K562 (cell line): ENCODE measurements at regions not wholly inside any gene's neighbourhood (a gene's known extent, or its start where the extent isn't known, plus 50 kb on each side); places are given as distances from the start of the nearest gene placed in this dataset.
A peak's percentile ranks its signal among the peaks of the same experiment; 100 is the strongest.

Source experiments
- ATAC-seq: fragments of 200-7000 bp; cut with Tn5 transposase; 3 replicates; pipeline ENCODE4 v1.9.1; 2020; ENCODE audit warnings: moderate library complexity
- BruUV-seq: library from RNA; stranded (reverse); fragments of 400-500 nt; replicated peaks from 2 replicates; lab custom pipeline; 2021; lab: Mats Ljungman, UMichigan
- CTCF ChIA-PET: fragments of 300-600 bp; formaldehyde crosslinking; extraction: SDS; loops from one replicate; lab custom pipeline; 2021; ENCODE audit warnings: low intra/inter-chr PET ratio; lab: Yijun Ruan, JAX
- POLR2A ChIA-PET: fragments of 300-600, 350-650 bp; sonication (Branson Sonifier 250); formaldehyde crosslinking; extraction: SDS; loops from one replicate; lab custom pipeline; 2021; ENCODE audit warnings: antibody characterized with exemption, inconsistent platforms; lab: Yijun Ruan, JAX
- DNase-seq, 4 experiments: peaks; one replicate each; pipeline versions ENCODE4 v3.0.0 to v3.0.0-alpha.2; 2011 to 2018; ENCODE audit warnings: low spot score in 3 of 4, mixed read lengths in 3 of 4; ENCODE audit errors: extremely low read depth in 1 of 4
- FAIRE-seq: peaks from 2 replicates; lab custom pipeline; 2011; peaks lifted over from hg19 to GRCh38; lab: Jason Lieb, UNC
- H2AFZ ChIP-seq: 2 replicates; pipeline ENCODE4 v1.6.0; 2011; ENCODE audit warnings: low read depth, low read length, control low read depth, inconsistent platforms
- H3K27ac ChIP-seq: fragments of 200-600 bp; 3 replicates; pipeline ENCODE4 v1.8.0; 2011; ENCODE audit warnings: low read depth, mild to moderate bottlenecking, control low read depth, inconsistent platforms, low read length, moderate library complexity, mixed read lengths; ENCODE audit errors: extremely low read depth
- H3K27me3 ChIP-seq, 2 experiments: fragments of 300-600 bp in 1 of 2; 2 replicates in 1 of 2; 3 replicates in 1 of 2; pipeline versions ENCODE4 v1.6.0 to v1.8.0; 2011; ENCODE audit warnings: inconsistent platforms in 2 of 2, low read length in 2 of 2, mild to moderate bottlenecking in 1 of 2, mixed read lengths in 1 of 2, moderate library complexity in 1 of 2; ENCODE audit not compliant: control insufficient read depth in 2 of 2, insufficient read depth in 2 of 2
- H3K36me3 ChIP-seq: fragments of 300-600 bp; 3 replicates; pipeline ENCODE4 v1.8.0; 2011; ENCODE audit warnings: mild to moderate bottlenecking, low read length, inconsistent platforms; ENCODE audit not compliant: control insufficient read depth, insufficient read depth
- H3K4me1 ChIP-seq, 2 experiments: fragments of 200-600 bp in 1 of 2; replicated peaks in 1 of 2; 2 replicates in 1 of 2; 3 replicates in 1 of 2; pipeline versions ENCODE4 v1.5.1 to v1.8.0; 2011; ENCODE audit warnings: inconsistent platforms in 2 of 2, low read length in 2 of 2, mild to moderate bottlenecking in 1 of 2, mixed read lengths in 1 of 2, moderate library complexity in 1 of 2; ENCODE audit not compliant: control insufficient read depth in 2 of 2, insufficient read depth in 2 of 2
- H3K4me2 ChIP-seq: 2 replicates; pipeline ENCODE4 v1.6.1; 2011; ENCODE audit warnings: low read length, control low read depth, inconsistent platforms, mixed read lengths; ENCODE audit not compliant: insufficient read depth
- H3K4me3 ChIP-seq: fragments of 200-600 bp; sonication (generic), shearing (Covaris generic); 2 replicates; pipeline ENCODE4 v1.5.1; 2016; ENCODE audit warnings: control low read depth, inconsistent platforms
- H3K79me2 ChIP-seq: fragments of 200-600 bp; 3 replicates; pipeline ENCODE4 v1.8.0; 2011; ENCODE audit warnings: low read length, inconsistent platforms; ENCODE audit not compliant: control insufficient read depth, insufficient read depth
- H3K9ac ChIP-seq, 2 experiments: 2 replicates each; pipeline versions ENCODE4 v1.6.0 to v1.6.1; 2011; ENCODE audit warnings: low read depth in 2 of 2, low read length in 2 of 2, control low read depth in 1 of 2, inconsistent platforms in 1 of 2, mild to moderate bottlenecking in 1 of 2, mixed read lengths in 1 of 2; ENCODE audit not compliant: insufficient read depth in 1 of 2
- H3K9me1 ChIP-seq: one replicate; pipeline ENCODE4 v1.6.0; 2011; ENCODE audit warnings: inconsistent platforms, mild to moderate bottlenecking, low read length, moderate library complexity; ENCODE audit not compliant: control insufficient read depth, insufficient read depth
- H3K9me3 ChIP-seq: replicated peaks from 2 replicates; pipeline ENCODE4 v1.5.1; 2011; ENCODE audit warnings: low read depth, low read length, inconsistent platforms; ENCODE audit not compliant: control insufficient read depth, insufficient read depth
- H4K20me1 ChIP-seq: replicated peaks from 2 replicates; pipeline ENCODE4 v1.6.1; 2011; ENCODE audit warnings: low read length, inconsistent platforms, mixed read lengths; ENCODE audit not compliant: control insufficient read depth, insufficient read depth
- ARID1B ChIP-seq: fragments of 450-650 bp; IDR thresholded peaks from 2 replicates; pipeline ENCODE4 v1.6.1; 2016; ENCODE audit warnings: antibody characterized with exemption, mild to moderate bottlenecking, inconsistent platforms
- ATF1 ChIP-seq, 2 experiments: fragments of 450-650 bp in 1 of 2; IDR thresholded peaks; 2 replicates each; pipeline ENCODE4 v1.6.1; 2016; ENCODE audit warnings: missing compliant biosample characterization in 1 of 2, missing genetic modification characterization in 1 of 2
- CTBP1 ChIP-seq: fragments of 450-650 bp; IDR thresholded peaks from 2 replicates; pipeline ENCODE4 v1.6.1; 2016; ENCODE audit warnings: borderline replicate concordance
- FOXJ3 ChIP-seq: sonication (generic); formaldehyde crosslinking; IDR thresholded peaks from 2 replicates; pipeline ENCODE4 v1.4.0; 2020; ENCODE audit warnings: mild to moderate bottlenecking, missing genetic modification reagents
- HNRNPUL1 ChIP-seq: fragments of 200-400 bp; formaldehyde crosslinking; IDR thresholded peaks from 2 replicates; pipeline ENCODE4 v1.6.1; 2017; ENCODE audit warnings: low read length
- KLF1 ChIP-seq: fragments of 450-650 bp; IDR thresholded peaks from 2 replicates; pipeline ENCODE4 v1.6.1; 2016; ENCODE audit warnings: missing genetic modification characterization, missing compliant biosample characterization
- MCM7 ChIP-seq, 2 experiments: fragments of 450-650 bp; IDR thresholded peaks; 2 replicates each; pipeline ENCODE4 v1.6.1; 2016 to 2018
- NFYB ChIP-seq: IDR thresholded peaks from 2 replicates; pipeline ENCODE4 v1.6.1; 2011; ENCODE audit warnings: mild to moderate bottlenecking, moderate library complexity; ENCODE audit not compliant: insufficient read length; ENCODE audit errors: extremely low read depth
- SNIP1 ChIP-seq: fragments of 450-650 bp; IDR thresholded peaks from 2 replicates; pipeline ENCODE4 v1.7.1; 2017; ENCODE audit warnings: low read depth, mild to moderate bottlenecking
- SOX6 ChIP-seq: fragments of 450-650 bp; IDR thresholded peaks from 2 replicates; pipeline ENCODE4 v1.6.1; 2014; ENCODE audit warnings: mild to moderate bottlenecking
- SRF ChIP-seq, 2 experiments: fragments of 250-450, 450-650 bp in 1 of 2; sonication (Bioruptor Pico) in 1 of 2; sonication (generic) in 1 of 2; formaldehyde crosslinking; IDR thresholded peaks; 2 replicates each; pipeline versions ENCODE4 v1.5.0 to v1.5.1; 2020 to 2022; ENCODE audit warnings: mild to moderate bottlenecking in 1 of 2, missing genetic modification reagents in 1 of 2
- TCF7 ChIP-seq: sonication (generic); IDR thresholded peaks from 2 replicates; pipeline ENCODE4 v1.6.1; 2016; ENCODE audit warnings: antibody characterized with exemption, borderline replicate concordance
- TEAD1 ChIP-seq, 2 experiments: fragments of 450-650 bp in 1 of 2; sonication (generic) in 1 of 2; formaldehyde crosslinking; IDR thresholded peaks; 2 replicates each; pipeline versions ENCODE4 v1.4.0 to v1.8.0; 2020 to 2022; ENCODE audit warnings: mild to moderate bottlenecking in 2 of 2, missing genetic modification reagents in 1 of 2
- U2AF1 ChIP-seq: fragments of 200-400 bp; formaldehyde crosslinking; optimal IDR thresholded peaks from 2 replicates; pipeline ENCODE3; 2017; ENCODE audit warnings: mild to moderate bottlenecking, low read depth, low read length, moderate library complexity
- WHSC1 ChIP-seq: IDR thresholded peaks from one replicate; pipeline ENCODE4 v1.6.1; 2012; ENCODE audit warnings: low read length, control low read depth, inconsistent platforms
- ZNF121 ChIP-seq: sonication (generic); formaldehyde crosslinking; conservative IDR thresholded peaks from 2 replicates; pipeline ENCODE4 v1.8.0; 2022; ENCODE audit warnings: missing genetic modification reagents
- ZNF146 ChIP-seq: IDR thresholded peaks from one replicate; pipeline ENCODE4 v1.6.1; 2018; ENCODE audit warnings: missing compliant biosample characterization; ENCODE audit not compliant: unreplicated experiment
- ZNF766 ChIP-seq: fragments of 200-800 bp; sonication (Bioruptor generic); conservative IDR thresholded peaks from 2 replicates; pipeline ENCODE4 v1.6.1; 2016; ENCODE audit warnings: missing genetic modification characterization, missing compliant biosample characterization
- ZNF785 ChIP-seq: fragments of 250-450 bp; sonication (Bioruptor Pico); IDR thresholded peaks from 2 replicates; pipeline ENCODE4 v1.4.0; 2020; ENCODE audit warnings: mild to moderate bottlenecking
- WGBS: fragments of 100-300 bp; shearing (Covaris generic); methylation state at CpG from one replicate; pipeline ENCODE4 v1.1.6; 2016; ENCODE audit warnings: low coverage, mixed read lengths; ENCODE audit not compliant: insufficient coverage; ENCODE audit errors: missing lambda C conversion rate; 5-methylcytosine and 5-hydroxymethylcytosine counted together
- in situ Hi-C: fragments of 300-500 bp; cut with MboI; formaldehyde crosslinking; loops from 4 replicates; pipeline ENCODE4 v1.15.0; 2018; ENCODE audit warnings: inconsistent platforms, mixed read lengths
- intact Hi-C: fragments of 100-400 bp; cut with micrococcal nuclease; formaldehyde crosslinking; loops from 2 replicates; pipeline ENCODE4 v1.14.2; 2022
- TF ChIP-seq, protein P1 (sequence below): fragments of 450-650 bp; IDR thresholded peaks from 2 replicates; pipeline ENCODE4 v1.6.1; 2017; ENCODE audit warnings: mild to moderate bottlenecking, moderate library complexity
- TF ChIP-seq, protein P2 (sequence below): fragments of 450-650 bp; IDR thresholded peaks from one replicate; pipeline ENCODE4 v1.6.1; 2018; ENCODE audit warnings: mild to moderate bottlenecking, moderate library complexity; ENCODE audit not compliant: partially characterized antibody

DNA sequence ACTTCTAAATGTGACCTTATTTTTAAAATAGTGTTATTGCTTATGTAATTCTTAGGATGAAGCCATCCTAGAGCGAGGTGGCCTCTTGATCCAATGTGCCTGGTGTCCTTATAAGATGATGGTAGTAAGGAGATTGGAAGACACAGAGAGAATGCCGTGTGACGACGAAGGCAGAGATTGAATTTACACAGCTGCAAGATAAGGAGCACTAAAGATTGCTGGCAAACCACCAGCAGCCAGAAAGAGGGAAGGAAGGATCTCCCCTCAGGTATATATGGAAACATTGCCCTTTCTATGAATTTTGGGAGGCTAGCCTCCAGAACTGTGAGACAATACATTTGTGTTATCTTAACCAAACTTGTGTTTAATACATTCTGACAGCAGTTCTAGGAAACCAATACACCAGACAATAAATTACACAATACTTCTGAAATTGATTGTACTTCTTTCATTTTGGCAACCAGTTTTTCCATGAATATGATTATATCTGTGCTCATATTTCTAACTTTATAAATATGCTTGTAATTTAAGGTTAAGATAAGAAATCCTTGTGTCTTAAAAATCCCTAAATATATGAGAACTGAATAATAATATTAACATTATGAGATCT is 86.3 kb upstream of the VPREB1 start:
- intact Hi-C loops (no loop called here), in situ Hi-C loops (no loop called here)
- DNase-seq (peak in 2 of 4 experiments; percentile 40 to 42), ATAC-seq (no peak), FAIRE-seq (no peak)
- Histone ChIP-seq H3K4me2 (no peak overlapping the region), H4K20me1 (no peaks in the 10 kb centered on the region), H3K79me2 (no peaks in the 10 kb centered on the region), H3K4me3 (no peak overlapping the region), H3K9me3 (no peaks in the 10 kb centered on the region), H3K4me1 (peaks cover 0 to 4% of the 10 kb centered on the region in 2 experiments; a peak in 1 of 5 replicates), H3K9ac (no peak overlapping the region), H3K27ac (no peak overlapping the region), H3K9me1 (peaks cover 3% of the 10 kb centered on the region), H2AFZ (no peak overlapping the region), H3K27me3 (peaks cover 0 to 16% of the 10 kb centered on the region in 2 experiments; a peak in 2 of 5 replicates), H3K36me3 (no peaks in the 10 kb centered on the region)
- no TSS peak for BruUV-seq
- POLR2A ChIA-PET: interaction anchor here (0.6 to 3.7 kb wide), 8 partner anchors 7 to 128 kb away, joined by 3 to 17 read pairs (median 4); no protein-coding TSS in a partner anchor
- CTCF ChIA-PET: interaction anchor here (0.6 to 1.3 kb wide), 5 partner anchors 10 to 184 kb away, joined by 3 to 4 read pairs (median 3); no protein-coding TSS in a partner anchor
- under 1% methylated on average over 4 of the region's 4 CpGs for WGBS
- no peak for TF ChIP-seq ZNF121 (CRISPR knock-in tag)
- no peak for TF ChIP-seq MCM7 (IDR thresholded peaks at IDR 0.05)
- peak in 1 of 2 experiments; percentile 23; a peak in 1 of 4 replicates for TF ChIP-seq SRF (CRISPR knock-in tag; IDR thresholded peaks at IDR 0.05)
- TF ChIP-seq ZNF146 (CRISPR knock-in tag): no peak
- 0 out of 2 replicates have a peak, but pooled peaks have one; percentile 22 for TF ChIP-seq ZNF766 (CRISPR knock-in tag)
- TF ChIP-seq, protein P1, sequence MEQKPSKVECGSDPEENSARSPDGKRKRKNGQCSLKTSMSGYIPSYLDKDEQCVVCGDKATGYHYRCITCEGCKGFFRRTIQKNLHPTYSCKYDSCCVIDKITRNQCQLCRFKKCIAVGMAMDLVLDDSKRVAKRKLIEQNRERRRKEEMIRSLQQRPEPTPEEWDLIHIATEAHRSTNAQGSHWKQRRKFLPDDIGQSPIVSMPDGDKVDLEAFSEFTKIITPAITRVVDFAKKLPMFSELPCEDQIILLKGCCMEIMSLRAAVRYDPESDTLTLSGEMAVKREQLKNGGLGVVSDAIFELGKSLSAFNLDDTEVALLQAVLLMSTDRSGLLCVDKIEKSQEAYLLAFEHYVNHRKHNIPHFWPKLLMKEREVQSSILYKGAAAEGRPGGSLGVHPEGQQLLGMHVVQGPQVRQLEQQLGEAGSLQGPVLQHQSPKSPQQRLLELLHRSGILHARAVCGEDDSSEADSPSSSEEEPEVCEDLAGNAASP: 0 out of 2 replicates have a peak, but pooled peaks have one; percentile 21
- no peak for TF ChIP-seq ARID1B
- TF ChIP-seq TCF7: no peak
- no peak for TF ChIP-seq SNIP1
- peak; percentile 57 for TF ChIP-seq CTBP1
- no peak for TF ChIP-seq HNRNPUL1
- no peak for TF ChIP-seq NFYB
- no peak for TF ChIP-seq FOXJ3 (CRISPR knock-in tag)
- no peak for TF ChIP-seq ZNF785 (CRISPR knock-in tag)
- TF ChIP-seq WHSC1: no peak
- TF ChIP-seq ATF1 (CRISPR knock-in tag; IDR thresholded peaks at IDR 0.05): no peak
- peak; percentile 63 for TF ChIP-seq ATF1 (tag; IDR thresholded peaks at IDR 0.05)
- peak; percentile 63; the same call in 1 of the 2 replicates for TF ChIP-seq SOX6
- TF ChIP-seq KLF1: no peak
- TF ChIP-seq, protein P2, sequence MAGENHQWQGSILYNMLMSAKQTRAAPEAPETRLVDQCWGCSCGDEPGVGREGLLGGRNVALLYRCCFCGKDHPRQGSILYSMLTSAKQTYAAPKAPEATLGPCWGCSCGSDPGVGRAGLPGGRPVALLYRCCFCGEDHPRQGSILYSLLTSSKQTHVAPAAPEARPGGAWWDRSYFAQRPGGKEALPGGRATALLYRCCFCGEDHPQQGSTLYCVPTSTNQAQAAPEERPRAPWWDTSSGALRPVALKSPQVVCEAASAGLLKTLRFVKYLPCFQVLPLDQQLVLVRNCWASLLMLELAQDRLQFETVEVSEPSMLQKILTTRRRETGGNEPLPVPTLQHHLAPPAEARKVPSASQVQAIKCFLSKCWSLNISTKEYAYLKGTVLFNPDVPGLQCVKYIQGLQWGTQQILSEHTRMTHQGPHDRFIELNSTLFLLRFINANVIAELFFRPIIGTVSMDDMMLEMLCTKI: no peak
- no peak for TF ChIP-seq TEAD1 (CRISPR knock-in tag; IDR thresholded peaks at IDR 0.05)
- TF ChIP-seq U2AF1: no peak
